Muscle of back (tissue), 3 donors: ENCODE measurements at regions not wholly inside any gene's neighbourhood (a gene's known extent, or its start where the extent isn't known, plus 50 kb on each side); places are given as distances from the start of the nearest gene placed in this dataset.

Source experiments
- DNase-seq, 3 donors: peaks; one replicate each; pipeline versions ENCODE4 v3.0.0 to v3.0.0-alpha.2; 2013

GRCh38 chr20:21971436-21971835 lies 266.0 kb downstream of the PAX1 start:
- DNase-seq, result no peak

- no peak for DNase-seq
These were observed 263.0 kb downstream of the PAX1 start for GRCh38 chr20:21968486-21968885.

DNA sequence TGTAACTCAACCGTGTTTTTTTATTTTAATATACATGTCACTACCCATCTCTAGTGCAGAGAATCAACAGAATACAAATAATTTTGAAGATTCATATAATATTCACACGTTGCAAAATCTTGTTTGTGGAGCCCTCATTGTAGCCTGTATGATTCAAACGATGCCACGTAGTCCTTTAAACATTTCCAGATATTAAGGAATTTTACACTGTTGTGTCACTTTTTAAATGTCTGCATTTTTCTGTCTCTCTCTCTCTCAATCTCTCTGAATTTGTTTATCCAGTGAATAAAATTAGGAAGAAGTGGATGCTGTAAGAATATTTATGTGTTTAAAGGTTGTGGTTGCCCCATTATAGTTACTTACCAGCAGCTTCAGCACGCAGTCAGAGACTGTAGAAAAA lies 262.0 kb downstream of the PAX1 start:
- DNase-seq, result no peak

- no peak for DNase-seq
These were observed 251.1 kb downstream of the PAX1 start for GRCh38 chr20:21956591-21956990.

DNA sequence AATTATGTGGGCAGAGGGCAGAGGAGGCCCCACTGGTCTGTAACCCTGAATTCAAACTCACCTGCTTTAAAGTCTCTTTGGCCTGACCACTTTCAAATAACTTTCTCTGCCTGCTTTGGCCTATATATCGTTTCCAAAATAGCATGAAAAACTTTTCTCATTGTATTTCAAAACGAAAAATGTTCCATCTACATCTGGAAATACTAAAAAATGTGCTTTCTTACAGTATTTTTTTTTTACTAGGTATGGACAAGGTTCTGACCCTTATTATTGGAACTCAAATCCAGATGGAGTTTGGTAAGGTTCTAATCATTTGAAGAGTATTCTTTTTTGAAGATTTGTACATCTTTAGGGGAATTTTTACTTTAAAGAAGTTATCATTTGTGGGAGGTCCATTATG lies 241.9 kb downstream of the PAX1 start:
- peak in 1 of 3 donors; percentile 40 for DNase-seq

DNA sequence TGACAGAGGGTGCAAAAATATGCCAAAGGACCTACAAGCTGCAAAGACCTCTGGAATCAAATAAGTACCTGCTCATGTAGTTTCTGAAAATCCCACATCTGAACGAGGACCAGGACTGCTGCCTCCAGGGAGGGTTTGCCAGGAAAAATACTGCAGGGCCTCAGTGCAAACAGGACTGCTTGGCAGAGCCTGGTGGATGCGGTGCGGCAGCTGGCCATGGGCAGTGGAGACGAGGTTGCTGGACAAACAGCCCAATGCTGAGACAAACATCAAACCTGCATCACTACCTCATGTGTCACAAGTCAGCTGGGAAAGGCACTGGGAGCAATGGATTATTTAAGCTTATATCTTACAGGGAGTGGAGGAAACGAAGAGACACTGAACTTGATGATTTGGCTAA lies 238.8 kb downstream of the PAX1 start:
- DNase-seq, result no peak

DNA sequence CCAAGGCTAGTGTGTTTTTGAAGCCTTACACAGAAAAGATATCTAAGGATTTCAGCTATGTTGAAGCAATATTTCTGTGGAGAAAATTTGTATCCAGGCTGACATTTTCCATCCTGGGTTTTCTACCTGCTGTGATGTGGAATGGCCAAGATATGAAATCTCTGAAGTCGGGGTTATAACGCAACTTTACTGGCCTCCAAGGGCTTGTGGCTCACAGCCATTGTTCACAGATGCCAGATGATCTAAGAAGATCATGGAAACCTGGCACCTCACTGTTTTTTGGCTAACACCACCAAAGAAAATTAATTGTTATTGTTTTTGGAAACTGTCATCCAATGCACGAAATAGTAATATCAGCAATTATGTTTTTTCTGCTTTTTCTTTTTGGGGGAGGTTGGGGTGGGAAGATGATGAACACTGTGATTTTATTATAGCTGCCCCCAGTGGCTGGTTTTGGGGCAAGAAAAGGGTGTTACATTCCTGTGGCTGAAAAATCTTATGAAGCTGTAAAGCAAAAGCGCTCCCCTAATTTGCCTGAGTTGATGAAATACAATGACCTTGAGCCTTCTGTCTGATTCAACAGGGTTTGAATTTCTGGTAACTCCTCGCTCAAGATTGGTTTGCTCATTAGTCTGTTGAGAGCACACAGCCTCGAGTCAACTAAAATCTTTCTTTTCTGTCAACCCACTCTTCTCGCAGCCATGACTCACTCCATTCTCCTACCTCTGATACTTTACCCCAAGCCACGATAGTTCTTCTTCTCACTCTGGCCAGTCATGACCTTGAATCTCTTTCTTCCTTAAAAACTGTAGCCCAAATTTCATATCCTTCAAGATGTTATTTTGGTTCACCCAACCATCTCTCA lies 236.7 kb downstream of the PAX1 start:
- peak in 1 of 3 donors; percentile 17 for DNase-seq

DNA sequence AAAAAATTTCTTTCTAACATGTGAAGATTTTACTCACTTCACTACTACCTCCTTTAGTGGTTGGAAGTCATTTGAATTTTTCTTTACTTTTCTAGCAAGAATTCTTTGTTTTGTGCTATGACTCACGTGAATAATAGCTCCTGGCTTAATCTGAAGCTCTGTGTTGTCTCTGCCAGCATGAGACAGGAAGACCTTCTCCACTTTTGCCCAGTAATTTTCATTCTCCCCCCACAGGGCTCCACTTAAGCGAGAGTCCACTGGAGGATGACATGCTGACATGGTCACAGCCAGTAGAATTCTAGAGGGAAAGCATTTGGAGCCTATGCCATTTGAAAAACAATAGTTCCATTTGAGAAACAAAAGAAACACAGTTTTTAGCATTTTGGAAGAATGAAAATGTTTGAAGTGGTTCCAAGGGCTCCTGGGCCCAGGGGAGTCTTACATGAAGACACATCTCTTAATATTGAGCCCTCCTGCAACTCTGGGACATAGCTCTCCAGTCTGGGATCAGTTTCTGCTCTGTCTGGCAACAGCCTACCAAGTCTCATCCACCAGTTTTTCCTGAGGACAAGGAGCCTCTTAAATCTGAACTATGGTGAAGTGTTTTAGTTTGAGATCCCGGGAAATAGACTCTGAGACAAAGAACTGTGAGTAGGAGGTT lies 231.4 kb downstream of the PAX1 start:
- DNase-seq, result peak in 2 of 3 donors; percentile 30 to 32

DNA sequence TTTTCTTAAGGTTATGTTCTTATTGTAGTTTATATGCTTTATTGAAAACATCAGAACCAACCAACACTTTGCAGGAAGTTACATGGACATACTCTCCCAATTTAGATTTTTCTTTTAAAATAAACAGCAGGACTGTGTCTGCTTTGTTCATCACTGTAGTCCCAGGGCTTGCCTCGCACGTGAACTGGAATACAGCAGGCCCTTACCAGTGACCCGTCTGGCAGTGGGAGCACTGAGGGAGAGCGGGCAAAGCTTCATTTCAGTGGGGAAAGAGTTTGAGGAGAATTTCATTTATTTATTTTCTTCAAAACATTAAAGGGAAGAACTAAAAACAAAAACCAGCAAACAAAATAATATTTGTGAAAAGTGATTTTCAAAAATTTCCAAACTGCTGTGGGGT lies 230.8 kb downstream of the PAX1 start:
- no peak for DNase-seq

DNA sequence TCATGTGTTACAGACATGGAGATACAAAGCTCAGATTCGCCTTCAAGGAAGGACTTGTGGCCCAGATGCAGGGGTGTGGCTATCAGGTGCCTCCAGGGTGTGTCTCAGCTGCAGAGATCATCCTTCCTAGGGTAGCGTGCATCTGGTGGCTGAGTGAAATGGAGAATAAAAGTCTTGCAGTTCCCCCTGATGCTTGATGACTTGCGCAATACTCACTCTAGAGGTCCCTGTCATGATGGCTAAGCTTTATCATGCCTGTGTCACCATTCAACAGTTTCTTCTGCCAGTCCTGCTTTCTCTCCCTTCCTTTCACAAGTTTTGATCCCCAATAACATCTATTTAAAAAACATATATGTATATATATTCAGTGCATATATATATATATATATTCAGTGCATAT lies 228.1 kb downstream of the PAX1 start:
- no peak for DNase-seq

DNA sequence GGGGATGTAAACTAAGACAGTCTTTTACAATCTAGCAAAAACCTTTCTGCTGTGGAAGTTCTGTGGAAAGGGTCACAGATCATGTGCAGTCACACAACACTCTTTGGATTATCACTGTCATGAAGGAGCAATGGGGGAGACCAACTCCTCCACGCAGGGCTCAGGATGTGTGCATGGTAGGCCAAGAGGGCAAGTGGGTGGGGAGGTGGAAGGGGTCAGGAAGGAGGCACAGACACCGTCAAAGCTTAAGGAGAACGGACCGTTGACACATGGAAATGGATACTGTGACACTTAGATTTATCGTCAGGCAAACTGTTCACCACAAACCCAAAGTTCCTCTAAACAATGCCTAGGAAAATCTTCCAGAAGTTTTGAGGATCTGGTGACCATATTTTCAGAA lies 215.8 kb downstream of the PAX1 start:
- DNase-seq, result no peak

- no peak for DNase-seq
These were observed 214.7 kb downstream of the PAX1 start for GRCh38 chr20:21920211-21920610.

DNA sequence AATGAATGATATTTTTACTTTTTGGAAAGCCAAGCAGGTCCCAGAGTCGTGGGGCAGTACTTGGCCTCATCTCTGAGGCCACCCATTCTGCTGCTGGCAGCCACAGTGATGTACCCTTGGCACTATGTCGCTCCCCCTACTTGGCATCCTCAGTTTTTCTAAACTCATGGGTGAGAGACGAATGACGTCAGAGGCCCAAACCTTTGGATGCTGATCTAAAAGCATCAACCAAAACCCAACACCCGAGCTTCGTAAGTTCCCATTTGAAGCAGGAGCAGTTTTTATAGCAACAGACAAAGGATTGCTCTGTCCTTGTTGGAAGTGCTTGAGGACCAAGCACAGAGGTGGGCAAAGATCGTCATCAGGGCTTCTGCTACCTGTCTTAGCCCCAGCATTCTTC lies 212.9 kb downstream of the PAX1 start:
- DNase-seq, result no peak

DNA sequence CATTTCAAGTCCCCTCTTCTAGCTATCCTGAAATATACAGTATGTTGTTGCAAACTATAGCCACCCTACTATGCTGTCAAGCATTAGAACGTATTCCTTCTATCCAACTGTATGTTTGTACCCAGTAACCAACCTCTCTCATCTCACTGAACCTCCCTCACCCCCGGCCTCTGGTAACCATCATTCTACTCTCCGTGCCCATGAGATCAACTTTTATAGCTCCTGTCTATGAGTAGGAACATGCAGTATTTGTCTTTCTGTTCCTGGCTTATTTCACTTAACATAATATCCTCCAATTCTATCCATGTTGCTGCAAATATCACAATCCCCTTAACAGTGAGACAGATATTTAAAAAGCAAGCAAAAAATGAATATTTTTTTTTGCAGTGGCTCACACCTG lies 196.9 kb downstream of the PAX1 start:
- no peak for DNase-seq

DNA sequence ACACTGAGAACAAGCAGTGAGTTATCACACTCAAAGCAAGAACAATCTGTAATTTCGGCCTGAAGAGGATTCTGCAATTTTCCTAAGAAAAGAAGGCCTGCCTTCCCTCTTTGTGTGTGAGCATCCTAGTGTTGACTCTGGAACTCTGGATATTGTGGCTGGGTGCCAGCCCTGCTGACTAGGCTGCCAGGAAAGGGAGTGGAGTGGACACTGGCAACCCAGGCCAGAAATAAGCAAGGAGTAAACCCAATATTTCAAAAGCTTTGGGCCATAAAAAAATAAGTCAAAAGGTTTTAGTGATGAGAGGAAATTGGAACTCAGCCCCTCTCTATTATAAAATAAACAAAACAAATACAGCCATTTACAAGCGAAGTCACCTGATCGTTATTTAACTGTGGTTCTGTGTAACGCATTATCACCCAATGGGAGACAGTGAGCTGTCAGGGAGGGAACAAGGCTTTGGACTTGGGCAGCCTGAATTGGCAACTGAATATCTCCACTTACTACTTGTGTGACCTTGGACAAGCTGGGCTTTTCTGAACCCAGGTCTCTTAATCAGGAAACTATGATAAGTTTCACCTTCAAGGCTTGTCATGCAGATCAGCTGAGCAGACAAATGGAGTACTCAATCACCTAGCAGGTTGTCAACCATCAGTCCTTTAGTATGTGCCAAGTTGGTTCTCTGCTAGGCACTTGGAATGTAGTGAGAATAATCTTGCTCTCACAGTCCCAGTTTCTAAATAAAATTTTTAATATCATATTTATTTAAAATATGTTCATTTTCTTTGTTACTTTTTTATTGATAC lies 196.2 kb downstream of the PAX1 start:
- DNase-seq, result peak; percentile 23 to 72 (median 34)

DNA sequence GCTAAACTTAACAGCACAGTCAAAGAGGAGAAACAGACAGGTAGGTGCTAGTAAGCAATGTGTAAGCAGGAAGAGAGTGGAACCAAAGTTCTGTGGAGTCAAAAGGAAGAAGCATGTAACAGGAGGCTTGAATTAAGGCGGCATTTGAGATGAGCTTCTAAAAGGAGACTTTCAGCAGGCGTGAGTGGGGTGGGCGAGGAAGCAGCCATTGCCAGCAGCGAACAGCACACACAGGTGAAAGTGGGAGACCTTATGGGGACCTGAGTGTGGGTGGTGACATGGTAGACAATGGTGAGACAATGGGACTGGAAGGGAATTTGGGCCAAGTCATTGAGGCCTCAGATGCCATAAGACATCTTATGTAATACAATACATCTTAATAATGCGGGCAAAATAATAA lies 195.0 kb downstream of the PAX1 start:
- DNase-seq, result no peak

DNA sequence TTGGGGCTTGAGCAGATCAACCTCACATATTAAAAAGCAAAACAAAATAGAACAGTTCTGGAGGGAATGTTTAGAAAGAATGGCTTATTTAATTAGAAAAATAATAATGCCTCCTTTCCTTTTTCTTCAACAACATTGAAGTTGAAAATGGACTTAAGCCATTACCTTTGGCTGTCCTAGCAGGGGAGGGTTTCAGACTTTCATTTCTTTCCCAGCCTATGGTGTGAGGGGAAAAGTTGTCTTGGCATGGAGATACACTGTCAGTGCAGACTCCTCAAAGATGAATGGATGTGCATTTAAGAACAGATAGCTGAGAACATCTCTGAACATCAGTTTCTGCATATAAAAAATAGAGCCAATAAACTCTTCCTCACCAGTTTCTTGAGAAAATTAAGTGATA lies 169.5 kb downstream of the PAX1 start:
- DNase-seq, result peak in 1 of 3 donors; percentile 62

- DNase-seq, result peak; percentile 52 to 86 (median 61)
These were observed 168.7 kb downstream of the PAX1 start for GRCh38 chr20:21874127-21874526.

- DNase-seq, result peak in 1 of 3 donors; percentile 71
These were observed 167.8 kb downstream of the PAX1 start for GRCh38 chr20:21873291-21873690.

DNA sequence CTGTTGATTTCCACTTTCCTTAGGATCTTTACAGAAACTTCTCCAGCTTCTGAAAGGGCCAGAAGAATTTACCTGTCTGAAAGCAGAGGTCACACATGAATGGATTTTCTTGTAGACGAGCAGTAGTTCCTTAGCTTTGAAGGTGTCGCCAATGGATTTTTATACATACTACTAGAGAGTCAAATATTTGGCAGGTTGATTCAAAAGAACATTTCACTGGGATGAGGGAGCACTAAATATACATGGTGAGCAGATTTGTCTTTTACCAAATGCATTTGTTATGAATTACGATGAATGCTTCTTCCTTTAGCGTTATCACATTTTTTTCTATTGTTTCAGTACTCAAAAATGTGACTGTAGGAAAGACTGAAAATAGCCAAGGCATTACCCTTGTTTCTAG lies 162.3 kb downstream of the PAX1 start:
- peak in 1 of 3 donors; percentile 69 for DNase-seq

GRCh38 chr20:21867353-21867752 lies 161.9 kb downstream of the PAX1 start:
- peak in 1 of 3 donors; percentile 71 for DNase-seq

GRCh38 chr20:21862956-21863355 lies 157.5 kb downstream of the PAX1 start:
- peak in 1 of 3 donors; percentile 73 for DNase-seq
